DOHH2 (cell line): ENCODE measurements at regions not wholly inside any gene's neighbourhood (a gene's known extent, or its start where the extent isn't known, plus 50 kb on each side); places are given as distances from the start of the nearest gene placed in this dataset.

Experiments used
- EZH2phosphoT487 ChIP-seq: fragments of 200-600 bp; sonication (generic); IDR thresholded peaks from 2 replicates; pipeline ENCODE4 v1.6.1; 2017; ENCODE audit warnings: borderline replicate concordance, mild to moderate bottlenecking, antibody characterized with exemption, low read length, moderate library complexity, mixed read lengths
- TF ChIP-seq, protein P1 (sequence below): fragments of 200-600 bp; sonication (generic); IDR thresholded peaks from one replicate; pipeline ENCODE4 v1.5.1; 2014; ENCODE audit warnings: antibody characterized with exemption, mild to moderate bottlenecking, low read depth, low read length; ENCODE audit not compliant: poor library complexity, severe bottlenecking

DNA sequence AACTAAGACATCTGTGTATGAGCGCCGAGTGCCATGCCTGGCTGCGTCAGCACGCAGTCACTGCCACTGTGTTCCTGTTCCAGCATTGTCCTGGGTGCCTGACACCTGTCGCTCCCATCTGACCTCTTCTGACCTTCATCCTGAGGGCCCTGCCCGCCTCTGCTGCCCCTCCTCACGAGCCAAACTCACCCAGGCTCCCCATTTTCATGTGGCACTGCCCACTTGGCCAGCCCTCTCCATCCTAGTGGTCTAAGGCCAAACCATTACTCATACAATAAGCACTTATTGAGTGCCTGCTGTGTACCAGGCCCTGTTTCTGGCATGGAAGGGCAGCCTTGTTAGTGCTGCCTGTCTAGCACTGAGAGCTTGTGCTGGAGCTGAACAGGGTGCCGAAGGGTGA lies 77.2 kb upstream of the PCBD1 start:
- TF ChIP-seq, protein P1, sequence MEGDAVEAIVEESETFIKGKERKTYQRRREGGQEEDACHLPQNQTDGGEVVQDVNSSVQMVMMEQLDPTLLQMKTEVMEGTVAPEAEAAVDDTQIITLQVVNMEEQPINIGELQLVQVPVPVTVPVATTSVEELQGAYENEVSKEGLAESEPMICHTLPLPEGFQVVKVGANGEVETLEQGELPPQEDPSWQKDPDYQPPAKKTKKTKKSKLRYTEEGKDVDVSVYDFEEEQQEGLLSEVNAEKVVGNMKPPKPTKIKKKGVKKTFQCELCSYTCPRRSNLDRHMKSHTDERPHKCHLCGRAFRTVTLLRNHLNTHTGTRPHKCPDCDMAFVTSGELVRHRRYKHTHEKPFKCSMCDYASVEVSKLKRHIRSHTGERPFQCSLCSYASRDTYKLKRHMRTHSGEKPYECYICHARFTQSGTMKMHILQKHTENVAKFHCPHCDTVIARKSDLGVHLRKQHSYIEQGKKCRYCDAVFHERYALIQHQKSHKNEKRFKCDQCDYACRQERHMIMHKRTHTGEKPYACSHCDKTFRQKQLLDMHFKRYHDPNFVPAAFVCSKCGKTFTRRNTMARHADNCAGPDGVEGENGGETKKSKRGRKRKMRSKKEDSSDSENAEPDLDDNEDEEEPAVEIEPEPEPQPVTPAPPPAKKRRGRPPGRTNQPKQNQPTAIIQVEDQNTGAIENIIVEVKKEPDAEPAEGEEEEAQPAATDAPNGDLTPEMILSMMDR: no peak
- TF ChIP-seq EZH2phosphoT487: no peak
